GM19351 (cell line): ENCODE measurements at regions not wholly inside any gene's neighbourhood (a gene's known extent, or its start where the extent isn't known, plus 50 kb on each side); places are given as distances from the start of the nearest gene placed in this dataset.

Experiments
- ATAC-seq: cut with Tn5 transposase; IDR thresholded peaks from one replicate; pipeline ENCODE4 v1.9.1; 2021; ENCODE audit warnings: mild to moderate bottlenecking, moderate library complexity; ENCODE audit not compliant: unreplicated experiment

- ATAC-seq: no peak
These were observed 69.6 kb downstream of the RBFOX3 start for GRCh38 chr17:79541056-79541850.

- no peak for ATAC-seq
These were observed 70.7 kb downstream of the RBFOX3 start for GRCh38 chr17:79539944-79540705.

GRCh38 chr17:79538291-79538690 lies 72.6 kb downstream of the RBFOX3 start:
- ATAC-seq: no peak

- no peak for ATAC-seq
These were observed 73.2 kb downstream of the RBFOX3 start for GRCh38 chr17:79537686-79538085.

- ATAC-seq: no peak
These were observed 73.8 kb downstream of the RBFOX3 start for GRCh38 chr17:79537061-79537460.

GRCh38 chr17:79536212-79536840 lies 74.5 kb downstream of the RBFOX3 start:
- ATAC-seq: no peak

GRCh38 chr17:79535728-79536025 lies 75.2 kb downstream of the RBFOX3 start:
- no peak for ATAC-seq

- ATAC-seq: no peak
These were observed 75.8 kb downstream of the RBFOX3 start for GRCh38 chr17:79534851-79535727.

- no peak for ATAC-seq
These were observed 76.7 kb downstream of the RBFOX3 start for GRCh38 chr17:79534111-79534510.

GRCh38 chr17:79533116-79533515 lies 77.7 kb downstream of the RBFOX3 start:
- ATAC-seq: no peak

GRCh38 chr17:79532107-79532790 lies 78.6 kb downstream of the RBFOX3 start:
- no peak for ATAC-seq

GRCh38 chr17:79531191-79532095 lies 79.4 kb downstream of the RBFOX3 start:
- no peak for ATAC-seq

- ATAC-seq: no peak
These were observed 80.3 kb downstream of the RBFOX3 start for GRCh38 chr17:79530361-79531105.

- no peak for ATAC-seq
These were observed 81.2 kb downstream of the RBFOX3 start for GRCh38 chr17:79529661-79530081.

- ATAC-seq: no peak
These were observed 82.2 kb downstream of the RBFOX3 start for GRCh38 chr17:79528592-79529125.

- no peak for ATAC-seq
These were observed 83.5 kb downstream of the RBFOX3 start for GRCh38 chr17:79527306-79527705.

- no peak for ATAC-seq
These were observed 84.8 kb downstream of the RBFOX3 start for GRCh38 chr17:79525793-79526677.
